ENCODE measurements at regions not wholly inside any gene's neighbourhood (a gene's known extent, or its start where the extent isn't known, plus 50 kb on each side); places are given as distances from the start of the nearest gene placed in this dataset.

DNA sequence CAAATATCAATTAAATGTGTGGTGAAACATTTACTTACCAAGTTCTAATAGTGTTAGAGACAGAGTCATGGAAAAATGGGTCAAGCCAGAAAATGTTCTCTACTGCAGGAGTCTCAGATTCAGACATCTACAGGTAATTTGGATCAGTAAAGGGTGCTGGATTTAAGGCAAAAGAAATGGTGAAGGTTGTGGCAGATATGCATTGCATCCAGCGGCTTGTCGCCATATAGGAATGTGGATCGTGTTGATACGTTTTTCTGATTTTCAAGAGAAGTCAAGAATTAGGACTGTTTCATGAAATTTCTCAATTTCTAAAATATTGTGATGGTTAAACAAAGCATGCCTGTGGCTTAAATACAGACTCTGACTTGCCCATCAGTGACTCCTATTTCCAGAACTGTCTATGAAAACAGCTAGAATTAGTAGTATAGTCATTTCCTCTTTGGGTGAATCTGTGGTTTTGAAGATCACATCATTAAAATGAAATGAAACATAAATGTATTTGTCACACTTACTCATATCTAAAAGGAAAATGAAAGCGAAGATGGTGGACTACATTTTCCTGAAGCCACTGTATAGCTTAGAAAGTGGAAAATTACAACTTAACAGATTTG lies 110.1 kb upstream of the VEGFC start:
- no peak for DNase-seq (ENCODE audit: low read depth in 3 of 3)

DNA sequence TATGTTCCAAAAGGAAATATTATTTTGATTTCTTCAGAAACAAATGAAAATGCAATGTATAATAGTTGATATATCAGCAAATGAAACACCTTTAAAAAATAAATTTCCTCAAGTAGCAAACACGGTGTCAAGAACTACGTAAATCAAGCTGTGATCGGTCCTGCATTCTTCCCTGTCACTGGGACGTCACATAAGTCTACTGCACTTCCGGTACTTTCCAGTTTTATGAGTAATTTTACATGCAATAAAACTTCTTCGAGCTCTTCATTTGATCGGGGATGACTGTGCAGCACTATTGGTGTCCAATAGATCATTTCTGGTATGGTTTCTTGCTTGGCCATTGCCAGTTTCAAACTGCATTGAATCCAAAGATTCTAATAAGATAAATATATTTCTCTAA lies 114.0 kb upstream of the VEGFC start:
- DNase-seq (ENCODE audit: low read depth in 3 of 3) = no peak

- no peak for DNase-seq (ENCODE audit: low read depth in 3 of 3)
Observed at GRCh38 chr4:176910646-176911045, 117.9 kb upstream of the VEGFC start.

DNA sequence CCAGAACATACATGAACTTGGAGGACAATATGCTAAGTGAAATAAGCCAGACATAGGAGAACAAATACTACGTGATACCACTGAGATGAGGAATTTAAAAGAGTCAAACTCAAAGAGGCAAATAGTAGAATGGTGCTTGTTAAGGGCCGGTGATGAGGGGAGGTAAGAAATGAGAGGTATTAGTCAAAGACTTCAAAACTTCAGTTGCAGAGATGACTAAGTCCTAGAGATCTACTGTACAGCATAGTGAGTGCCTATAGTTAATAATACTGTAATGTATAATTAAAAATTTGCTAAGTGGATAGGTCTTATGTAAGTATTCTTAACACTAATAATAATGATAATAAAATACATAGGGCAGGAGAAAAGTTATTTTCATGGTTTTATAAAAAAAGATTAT lies 126.9 kb upstream of the VEGFC start:
- no peak for DNase-seq (ENCODE audit: low read depth in 3 of 3)

DNA sequence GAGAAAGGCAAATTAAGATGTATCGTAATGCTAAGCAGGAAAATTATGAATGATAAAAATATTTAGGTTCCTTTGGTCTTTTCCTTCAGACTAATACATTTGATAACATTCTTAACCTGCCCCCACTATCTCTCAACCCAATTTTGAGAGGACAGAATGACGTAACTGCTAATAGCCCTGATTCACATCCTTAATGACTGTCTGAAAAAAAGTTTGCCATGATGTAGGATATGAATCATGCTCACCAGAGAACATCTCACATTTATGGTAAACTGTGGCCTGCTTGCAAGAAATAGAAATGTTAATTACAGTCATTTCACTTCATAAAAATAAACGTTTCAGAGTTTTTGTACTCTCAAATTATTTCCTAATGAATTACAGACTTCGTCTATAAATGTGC lies 128.0 kb upstream of the VEGFC start:
- DNase-seq (ENCODE audit: low read depth in 3 of 3) = no peak

- no peak for DNase-seq (ENCODE audit: low read depth in 3 of 3)
Observed at GRCh38 chr4:176921256-176921655, 128.5 kb upstream of the VEGFC start.

GRCh38 chr4:176924238-176924637 lies 131.5 kb upstream of the VEGFC start:
- DNase-seq (ENCODE audit: low read depth in 3 of 3) = no peak

DNA sequence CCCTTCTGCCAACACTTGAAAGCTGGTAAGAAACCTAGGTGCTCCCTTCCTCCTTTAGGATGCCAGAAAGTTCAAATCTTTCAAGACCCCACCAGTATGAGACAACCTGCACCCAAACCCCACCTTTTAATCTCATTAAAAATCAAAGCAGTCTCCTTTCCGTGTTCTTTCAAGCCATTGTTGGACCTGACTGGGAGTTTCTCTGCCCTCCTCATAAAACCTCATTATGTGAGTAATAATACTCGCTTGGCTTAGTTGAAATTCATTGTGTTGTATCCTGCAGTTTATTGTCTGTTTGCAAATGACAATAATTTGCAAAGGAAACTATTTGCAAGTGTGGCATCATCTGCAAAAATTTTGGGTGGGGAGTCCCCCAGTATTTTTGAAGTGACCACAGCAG lies 133.2 kb upstream of the VEGFC start:
- no peak for DNase-seq (ENCODE audit: low read depth in 3 of 3)

DNA sequence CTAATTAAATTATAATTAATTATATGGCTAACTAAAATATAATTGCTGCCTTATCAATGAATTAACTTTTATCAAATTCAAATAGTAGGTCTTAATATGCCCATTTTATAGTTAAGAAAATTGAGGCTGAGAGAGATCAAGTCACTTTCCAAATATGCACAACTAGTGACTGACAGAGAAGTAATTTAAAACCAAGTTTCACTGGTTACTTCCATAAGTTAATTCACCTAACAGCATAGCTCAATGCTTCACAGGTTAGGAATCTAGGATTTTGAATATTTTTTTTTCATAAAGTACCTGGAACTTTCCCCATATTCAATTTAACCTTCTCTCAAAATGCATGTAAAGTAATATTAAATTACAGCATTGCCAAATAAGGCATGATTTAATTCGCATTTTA lies 134.4 kb upstream of the VEGFC start:
- DNase-seq (ENCODE audit: low read depth in 3 of 3) = no peak

GRCh38 chr4:176927664-176928063 lies 134.9 kb upstream of the VEGFC start:
- DNase-seq (ENCODE audit: low read depth in 3 of 3) = no peak

DNA sequence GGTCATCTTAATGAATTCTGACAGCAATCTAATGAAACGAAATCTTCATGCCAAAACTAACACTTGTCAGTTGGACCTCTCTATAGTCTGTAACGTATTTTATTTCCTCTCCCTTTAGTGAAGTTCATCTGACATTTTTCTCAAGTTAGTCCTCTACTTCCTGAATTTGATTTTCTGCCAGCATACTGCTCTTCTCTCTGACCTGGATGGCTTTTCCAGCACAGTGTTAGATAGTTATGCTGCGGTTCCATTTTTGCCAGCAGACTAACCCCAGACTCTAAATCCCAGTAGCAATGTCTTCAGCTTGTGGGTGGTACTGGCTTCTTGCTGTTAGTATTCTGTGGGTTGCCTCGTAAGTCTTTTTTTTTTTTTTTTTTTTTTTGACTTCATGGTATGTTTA lies 146.7 kb upstream of the VEGFC start:
- DNase-seq (ENCODE audit: low read depth in 3 of 3) = no peak

DNA sequence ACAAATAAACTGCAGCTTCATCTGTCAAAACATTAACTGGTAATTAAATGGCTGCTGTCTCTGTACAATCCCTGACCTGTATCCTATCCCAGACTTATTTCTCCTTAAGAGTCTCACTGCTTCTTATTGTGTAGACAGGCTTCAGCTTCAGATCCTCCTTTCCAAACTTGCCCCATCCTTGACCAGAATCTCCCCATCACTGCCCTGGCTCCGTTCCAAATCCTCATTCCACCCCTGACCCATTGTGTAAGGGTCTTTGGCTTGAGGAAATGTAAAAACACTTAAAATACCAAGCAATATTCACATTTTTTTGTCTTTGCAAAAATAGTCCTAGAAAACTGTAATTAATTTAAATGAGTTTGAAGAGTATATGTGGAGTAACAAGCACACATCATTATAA lies 152.6 kb upstream of the VEGFC start:
- no peak for DNase-seq (ENCODE audit: low read depth in 3 of 3)

DNA sequence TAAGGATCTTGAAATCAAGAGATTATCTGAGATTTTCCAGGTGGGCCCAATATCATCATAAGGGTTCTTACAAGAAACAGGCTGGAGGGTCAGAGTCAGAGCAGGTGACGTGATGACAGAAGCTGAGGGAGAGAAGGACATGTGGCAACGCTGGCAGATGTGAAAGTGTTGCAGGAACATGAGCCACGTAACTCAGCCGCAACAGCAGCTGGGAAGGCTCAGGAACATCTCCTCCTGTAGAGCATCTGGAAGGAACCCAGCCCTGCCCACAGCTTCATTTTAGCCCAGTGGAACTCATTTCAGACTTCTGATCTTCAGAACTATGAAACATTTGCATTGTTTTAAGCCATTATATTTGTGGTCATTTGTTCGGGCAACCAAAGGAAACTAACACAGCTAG lies 156.3 kb upstream of the VEGFC start:
- DNase-seq (ENCODE audit: low read depth in 3 of 3) = no peak

GRCh38 chr4:176953021-176953420 lies 160.3 kb upstream of the VEGFC start:
- DNase-seq (ENCODE audit: low read depth in 3 of 3) = no peak

DNA sequence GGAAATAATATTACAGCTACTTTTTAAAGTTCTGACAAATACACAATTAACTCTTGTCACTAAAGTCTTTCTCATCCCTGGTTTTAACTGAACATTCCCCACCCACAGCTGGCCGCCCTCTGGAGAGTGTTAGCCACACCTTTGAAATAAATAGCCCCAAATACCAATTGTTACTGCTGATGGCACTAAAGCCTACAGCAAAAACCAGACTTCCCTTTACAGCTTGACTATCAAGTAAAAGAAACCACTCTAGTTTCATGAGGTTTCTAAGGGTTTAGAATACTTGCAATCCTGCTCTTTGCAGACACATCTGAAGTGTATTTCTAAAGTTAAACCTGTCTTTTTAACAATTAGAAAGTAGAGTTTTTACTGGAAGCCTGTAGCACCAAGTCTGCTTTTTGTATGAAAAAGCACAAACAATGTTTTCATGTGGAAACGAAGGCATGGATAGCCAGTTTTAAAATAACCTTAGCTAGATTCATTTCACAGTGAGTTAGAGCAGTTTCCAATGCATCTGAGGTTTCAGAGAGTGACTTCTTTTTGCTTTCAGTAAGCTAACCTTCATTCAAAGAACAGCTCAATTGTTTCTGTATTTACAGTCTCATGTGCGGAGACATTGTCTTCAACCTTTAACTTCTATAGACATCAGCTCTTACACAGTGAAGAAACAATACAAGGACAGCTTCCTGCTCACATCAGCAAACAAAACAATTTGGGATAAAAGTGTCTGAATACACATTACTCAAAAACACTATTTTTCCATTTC lies 164.8 kb upstream of the VEGFC start:
- no peak for DNase-seq (ENCODE audit: low read depth in 3 of 3)

- DNase-seq (ENCODE audit: low read depth in 3 of 3) = no peak
Observed at GRCh38 chr4:176959980-176960379, 167.3 kb upstream of the VEGFC start.

- no peak for DNase-seq (ENCODE audit: low read depth in 3 of 3)
Observed at GRCh38 chr4:176963121-176963520, 170.4 kb upstream of the VEGFC start.

- DNase-seq (ENCODE audit: low read depth in 3 of 3) = no peak
Observed at GRCh38 chr4:176964116-176964691, 171.5 kb upstream of the VEGFC start.

DNA sequence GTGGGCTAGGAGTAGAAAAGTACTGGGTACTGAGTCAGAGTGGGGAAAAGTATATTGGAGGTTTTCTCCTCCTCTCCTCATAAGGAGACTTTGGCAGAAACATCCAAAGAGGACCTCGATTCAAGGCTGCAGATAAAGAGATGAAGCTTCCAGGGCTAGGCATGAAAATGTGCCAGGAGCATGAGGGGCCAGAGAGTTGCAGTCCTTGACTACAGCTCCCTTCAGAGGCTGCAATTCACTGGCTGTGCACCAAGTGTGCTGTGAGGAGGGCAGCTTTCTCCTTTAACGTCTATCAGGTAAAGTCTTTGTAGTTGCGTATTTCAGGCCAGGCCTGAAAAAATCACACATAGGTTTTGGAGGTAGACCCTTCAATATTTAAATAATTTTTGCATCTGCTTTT lies 174.9 kb upstream of the VEGFC start:
- no peak for DNase-seq (ENCODE audit: low read depth in 3 of 3)

DNA sequence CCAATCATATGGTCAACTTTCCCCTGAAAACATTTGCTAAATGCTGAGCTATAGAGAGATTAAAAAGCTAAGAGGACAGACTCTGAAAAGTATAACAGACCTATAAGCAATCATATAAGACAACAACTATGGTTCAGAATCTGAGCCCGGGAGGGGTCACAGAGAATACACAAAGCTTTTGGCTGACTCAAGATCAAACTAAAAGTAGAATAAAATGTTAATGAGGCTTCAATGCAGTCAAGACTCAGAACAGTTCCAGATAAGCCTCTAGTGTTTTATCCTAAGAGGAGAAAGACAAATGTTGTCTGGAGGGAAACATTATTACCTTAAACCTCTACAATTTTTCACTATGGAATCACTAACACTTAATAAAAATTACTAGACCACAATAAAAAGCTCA lies 175.4 kb upstream of the VEGFC start:
- no peak for DNase-seq (ENCODE audit: low read depth in 3 of 3)

- DNase-seq (ENCODE audit: low read depth in 3 of 3) = no peak
Observed at GRCh38 chr4:176969011-176969410, 176.3 kb upstream of the VEGFC start.

GRCh38 chr4:176970853-176971252 lies 178.1 kb upstream of the VEGFC start:
- DNase-seq (ENCODE audit: low read depth in 3 of 3) = no peak

- no peak for DNase-seq (ENCODE audit: low read depth in 3 of 3)
Observed at GRCh38 chr4:176971576-176972115, 178.9 kb upstream of the VEGFC start.

All from stimulated activated CD4-positive, alpha-beta T cell treated with anti-CD3 and anti-CD28 coated beads, TNF-alpha, amount 100 ng/mL, for 4 hours (primary cell).